Ramos (cell line): ENCODE measurements at regions not wholly inside any gene's neighbourhood (a gene's known extent, or its start where the extent isn't known, plus 50 kb on each side); places are given as distances from the start of the nearest gene placed in this dataset.

Source experiments
- in situ Hi-C: fragments of 300-500 bp; cut with MboI; formaldehyde crosslinking; loops from one replicate; pipeline ENCODE4 v1.14.3; 2022; ENCODE audit warnings: low sequenced_read_pairs; ENCODE audit not compliant: unreplicated experiment

GRCh38 chr2:145597809-145598208 lies 1077.9 kb upstream of the ZEB2 start:
- in situ Hi-C loops: no loop called here

GRCh38 chr2:145597006-145597405 lies 1077.1 kb upstream of the ZEB2 start:
- in situ Hi-C loops: no loop called here

DNA sequence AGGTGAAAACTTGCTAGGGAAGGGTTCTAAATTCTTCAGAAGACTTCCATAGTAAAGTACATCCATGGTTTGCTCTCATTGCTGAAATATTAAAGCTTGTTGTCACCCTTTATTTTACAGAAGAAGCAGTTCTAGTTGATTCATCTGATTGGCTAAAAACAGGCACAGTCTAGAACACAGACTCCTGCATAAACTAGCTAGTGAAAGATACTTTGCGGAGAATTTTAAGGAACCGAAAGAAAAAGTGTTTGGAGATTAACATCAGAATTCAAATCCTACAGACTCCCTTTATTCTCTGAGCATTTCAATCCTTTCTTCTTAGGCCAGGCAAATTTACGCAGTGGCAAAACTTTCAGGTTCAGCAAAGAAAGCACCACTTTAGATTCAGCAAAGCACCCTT lies 1076.5 kb upstream of the ZEB2 start:
- in situ Hi-C loops: no loop called here

DNA sequence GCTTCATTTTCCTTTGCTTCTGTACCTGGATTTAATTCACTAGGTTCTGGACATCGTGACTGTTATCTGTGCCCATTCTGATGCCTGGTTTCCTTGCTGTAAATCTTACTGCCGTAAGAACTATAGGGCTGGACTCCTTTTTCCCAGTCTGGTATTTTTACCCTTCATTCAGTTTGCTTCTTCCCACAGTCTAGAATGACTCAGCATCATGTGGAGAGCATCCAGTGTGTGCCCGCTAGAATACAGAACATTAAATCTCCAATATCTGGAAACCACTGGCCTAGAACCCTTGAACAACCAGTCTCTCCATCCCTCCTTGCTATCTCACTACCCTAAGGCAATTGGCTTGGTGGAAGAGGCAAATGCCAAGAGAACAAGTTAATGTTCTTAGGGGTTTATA lies 1075.4 kb upstream of the ZEB2 start:
- in situ Hi-C loops: no loop called here

- in situ Hi-C loops: no loop called here
These were observed 1074.2 kb upstream of the ZEB2 start for GRCh38 chr2:145593991-145594614.

DNA sequence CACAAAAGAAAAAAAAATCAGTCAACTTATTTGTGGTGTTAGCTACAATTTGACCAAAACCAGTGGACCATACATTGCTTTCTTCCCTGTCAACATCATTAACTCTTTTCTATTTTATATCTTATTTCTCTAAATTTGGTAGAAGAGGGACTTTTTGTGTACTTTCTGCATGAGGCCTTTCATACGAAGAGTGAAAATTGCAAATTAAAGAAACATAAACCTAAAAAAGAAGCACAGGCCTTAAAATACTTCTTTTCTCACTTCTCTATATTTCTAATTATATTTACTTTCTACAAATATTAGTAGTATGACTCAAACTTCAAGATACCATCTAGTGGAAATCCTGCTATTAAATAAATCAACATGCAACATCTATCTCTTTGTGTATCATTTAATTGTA lies 1073.4 kb upstream of the ZEB2 start:
- in situ Hi-C loops: no loop called here

GRCh38 chr2:145592361-145592760 lies 1072.4 kb upstream of the ZEB2 start:
- in situ Hi-C loops: no loop called here

- in situ Hi-C loops: no loop called here
These were observed 1071.3 kb upstream of the ZEB2 start for GRCh38 chr2:145591109-145591809.

DNA sequence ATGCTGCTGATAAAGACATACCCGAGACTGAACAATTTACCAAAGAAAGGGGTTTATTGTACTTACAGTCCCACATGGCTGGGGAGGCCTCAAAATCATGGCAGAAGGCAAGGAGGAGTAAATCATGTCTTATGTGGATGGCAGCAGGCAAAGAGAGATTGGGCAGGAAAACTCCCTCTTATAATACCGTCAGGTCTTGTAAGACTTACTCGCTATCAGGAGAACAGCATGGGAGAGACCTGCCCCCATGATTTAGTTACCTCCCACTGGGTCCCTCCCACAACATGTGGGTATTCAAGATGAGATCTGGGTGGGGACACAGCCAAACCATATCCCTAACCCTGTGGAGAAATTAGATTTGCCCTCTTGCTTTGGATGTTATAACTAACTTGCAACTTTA lies 1068.0 kb upstream of the ZEB2 start:
- in situ Hi-C loops: no loop called here

GRCh38 chr2:145584353-145584752 lies 1064.4 kb upstream of the ZEB2 start:
- in situ Hi-C loops: no loop called here

DNA sequence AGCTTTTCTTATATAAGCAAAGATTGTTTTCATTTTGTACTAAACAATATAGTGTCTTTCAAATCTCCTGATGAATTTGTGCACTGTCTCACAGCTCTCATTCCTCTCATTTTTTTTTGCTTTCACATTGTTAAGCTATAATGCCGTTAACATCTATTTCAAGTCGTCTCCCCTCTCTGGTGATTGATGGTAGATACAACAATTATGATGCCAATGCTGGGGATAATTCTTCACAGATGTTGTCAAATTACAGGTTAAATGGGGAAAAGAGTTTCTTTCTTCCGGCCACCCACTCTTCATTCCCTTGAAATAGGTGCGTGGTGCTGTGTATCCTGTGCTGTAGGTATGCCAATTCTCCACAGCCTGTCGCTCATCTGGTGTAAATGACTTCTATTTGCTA lies 1053.7 kb upstream of the ZEB2 start:
- in situ Hi-C loops: no loop called here

DNA sequence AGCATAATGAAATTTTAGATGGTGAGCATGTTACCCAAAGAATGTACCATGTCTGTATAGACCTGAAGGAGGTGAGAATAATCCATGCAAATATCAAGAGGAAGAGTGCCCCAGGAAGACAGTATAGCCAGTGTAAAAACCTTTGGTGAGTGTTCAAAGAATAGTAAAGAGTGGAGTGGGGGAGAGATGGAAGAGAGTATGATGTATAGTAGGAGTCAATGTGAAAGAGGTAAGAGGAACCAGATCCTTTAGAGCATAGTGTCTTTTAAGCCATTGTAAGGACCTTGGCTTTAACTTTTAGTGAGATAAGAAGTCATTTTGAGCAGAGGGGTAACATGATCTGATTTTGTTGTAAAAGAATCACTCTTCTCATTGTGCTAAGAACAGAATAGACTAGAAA lies 1052.3 kb upstream of the ZEB2 start:
- in situ Hi-C loops: no loop called here

DNA sequence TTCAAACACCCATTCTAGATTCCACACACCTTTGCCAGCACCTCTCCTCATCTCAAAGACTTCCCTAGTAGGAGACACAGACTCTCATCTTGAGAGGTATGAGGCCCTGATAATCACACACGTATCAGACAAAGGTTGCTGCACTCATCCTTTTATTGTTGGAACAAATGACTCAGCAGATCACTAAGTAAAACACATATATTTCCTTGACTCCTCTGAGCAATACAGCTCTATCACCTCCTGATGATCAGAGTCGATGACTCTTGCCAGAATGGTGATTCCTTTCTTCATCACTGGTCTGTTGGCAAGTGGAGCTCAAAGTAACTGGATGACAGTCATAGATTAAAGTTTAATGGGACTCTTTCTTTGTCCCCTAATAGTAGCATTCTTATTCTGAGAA lies 1049.2 kb upstream of the ZEB2 start:
- in situ Hi-C loops: no loop called here

DNA sequence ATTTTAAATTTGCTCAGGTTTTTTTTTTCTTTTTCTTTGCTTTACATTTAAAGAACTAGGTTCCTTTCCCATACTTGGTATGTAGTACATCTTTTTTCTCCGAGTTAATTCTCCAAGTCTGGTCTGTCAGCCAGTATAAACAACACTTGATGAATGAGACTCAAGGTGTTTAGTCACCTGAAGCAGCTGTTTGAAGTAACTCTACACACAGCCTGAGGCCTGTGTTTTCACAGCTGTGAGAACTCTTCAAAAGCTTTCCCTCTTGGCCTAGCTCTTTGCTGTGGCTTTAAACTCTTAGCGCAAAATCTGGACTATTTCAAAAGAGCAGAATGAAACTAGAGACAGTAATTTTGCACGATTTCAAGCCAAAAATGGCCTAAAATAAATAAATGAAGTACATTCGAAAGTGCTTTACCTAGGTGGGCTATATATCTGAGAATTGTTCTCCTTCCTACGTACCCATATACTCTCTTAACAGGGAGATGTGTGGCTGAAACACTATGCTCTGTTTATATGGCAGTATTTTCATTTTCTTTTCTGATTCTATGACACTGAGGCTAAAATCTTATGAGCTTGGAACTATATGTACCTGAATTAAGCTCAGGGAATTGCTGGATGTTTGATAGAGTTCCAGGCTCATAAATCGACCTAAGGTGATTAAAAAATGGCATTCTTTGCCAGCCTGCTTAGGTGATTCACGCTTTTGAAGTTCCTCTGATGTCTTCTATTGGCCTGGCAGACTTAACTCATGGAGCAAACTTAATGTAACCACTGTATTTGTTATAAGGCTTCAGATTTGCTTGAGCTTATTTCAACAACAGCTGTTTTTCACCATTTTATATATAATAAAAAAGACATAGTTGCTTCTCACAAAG lies 1044.1 kb upstream of the ZEB2 start:
- in situ Hi-C loops: no loop called here

- in situ Hi-C loops: no loop called here
These were observed 1041.2 kb upstream of the ZEB2 start for GRCh38 chr2:145561152-145561551.

- in situ Hi-C loops: no loop called here
These were observed 1038.9 kb upstream of the ZEB2 start for GRCh38 chr2:145558617-145559350.

DNA sequence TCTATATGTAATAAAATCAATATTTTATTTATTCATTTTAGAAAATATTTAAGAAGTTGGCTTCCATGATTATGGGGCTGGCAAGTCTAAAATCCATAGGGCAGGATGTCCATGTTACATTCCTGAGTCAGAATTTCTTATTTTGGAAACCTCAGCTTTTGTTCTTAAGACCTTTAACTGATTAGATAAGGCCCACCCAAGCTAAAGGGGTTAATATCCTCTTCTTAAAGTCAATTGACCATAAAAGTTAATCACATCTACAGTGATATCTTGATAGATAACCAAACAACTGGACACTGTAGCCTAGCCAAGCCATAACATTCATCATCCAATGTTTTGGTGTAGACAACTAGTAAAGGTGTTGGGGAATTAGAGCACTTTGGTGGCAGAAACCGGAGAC lies 1035.4 kb upstream of the ZEB2 start:
- in situ Hi-C loops: no loop called here

- in situ Hi-C loops: no loop called here
These were observed 1031.8 kb upstream of the ZEB2 start for GRCh38 chr2:145551686-145552085.

- in situ Hi-C loops: no loop called here
These were observed 1028.6 kb upstream of the ZEB2 start for GRCh38 chr2:145548479-145548878.

DNA sequence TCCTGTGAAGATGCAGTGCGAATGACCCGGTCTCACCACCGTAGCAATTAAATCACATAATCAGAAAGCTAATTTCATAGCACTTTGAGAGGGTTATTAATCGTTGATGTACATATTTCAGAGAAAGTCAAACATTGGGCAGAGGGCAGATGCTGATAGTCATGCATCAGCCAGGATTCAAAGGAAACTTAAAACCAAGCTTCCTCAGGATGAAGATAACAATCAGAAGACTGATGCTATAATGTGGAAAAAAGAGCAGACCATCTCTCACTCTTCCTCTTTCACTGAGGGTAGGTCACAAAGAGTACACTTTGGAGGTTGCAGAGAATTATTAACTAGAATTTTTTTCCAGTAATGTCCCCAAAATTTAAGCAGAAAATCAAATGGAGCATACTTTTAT lies 1027.7 kb upstream of the ZEB2 start:
- in situ Hi-C loops: no loop called here

DNA sequence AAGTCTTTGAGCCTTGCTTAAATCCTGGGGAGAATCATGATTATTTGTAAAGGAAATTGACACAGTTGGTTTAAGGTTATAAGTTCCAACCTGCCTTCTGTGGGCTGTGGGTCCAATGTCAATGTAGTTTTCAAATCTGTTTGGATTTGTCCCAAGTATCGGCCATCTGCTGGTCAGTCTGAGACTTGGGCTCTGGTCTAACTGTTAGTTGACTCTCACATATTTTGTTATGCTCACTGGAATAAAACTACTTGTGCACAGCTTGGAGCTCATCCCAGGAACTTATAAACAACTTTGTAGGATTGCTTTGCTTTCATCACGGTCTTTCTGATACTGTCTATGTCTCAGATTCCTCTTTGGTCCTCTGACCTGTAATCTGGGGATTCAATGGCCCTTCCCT lies 1026.2 kb upstream of the ZEB2 start:
- in situ Hi-C loops: no loop called here
